Adrenal gland (tissue), 9 donors: ENCODE measurements at regions not wholly inside any gene's neighbourhood (a gene's known extent, or its start where the extent isn't known, plus 50 kb on each side); places are given as distances from the start of the nearest gene placed in this dataset.

ENCODE experiments used
- DNase-seq, 7 donors: peaks; one replicate each; pipeline ENCODE4 v3.0.0-alpha.2; 2019 to 2020
- H3K27ac ChIP-seq, 5 donors: fragments of 200-600 bp; sonication (generic) in 4 of 5; 1 replicate in 3 of 5; 2 replicates in 2 of 5; pipeline versions ENCODE4 v1.5.1 to v1.8.0; 2016 to 2020; ENCODE audit warnings: mild to moderate bottlenecking in 1 of 5
- H3K27me3 ChIP-seq: fragments of 200-600 bp; 2 replicates; pipeline ENCODE4 v1.8.0; 2021
- H3K36me3 ChIP-seq, 2 donors: fragments of 200-600 bp; replicated peaks in 1 of 2; 1 replicate in 1 of 2; 2 replicates in 1 of 2; pipeline versions ENCODE4 v1.5.1 to v1.8.0; 2018 to 2022
- H3K4me1 ChIP-seq, 2 donors: fragments of 200-600 bp; replicated peaks in 1 of 2; 1 replicate in 1 of 2; 2 replicates in 1 of 2; pipeline versions ENCODE4 v1.5.1 to v1.8.0; 2018 to 2021
- H3K4me3 ChIP-seq, 4 donors: fragments of 200-600 bp; sonication (generic) in 3 of 4; one replicate each; pipeline ENCODE4 v1.5.1; 2016 to 2018
- H3K9me3 ChIP-seq, 3 donors: fragments of 200-600 bp; sonication (generic) in 1 of 3; replicated peaks in 1 of 3; 1 replicate in 2 of 3; 2 replicates in 1 of 3; pipeline versions ENCODE4 v1.5.1 to v1.8.0; 2016 to 2021
- POLR2A ChIP-seq, 2 donors: fragments of 450-650 bp; IDR thresholded peaks; one replicate each; pipeline ENCODE4 v1.6.1; 2017; ENCODE audit warnings: antibody characterized with exemption in 2 of 2, mild to moderate bottlenecking in 2 of 2, moderate library complexity in 1 of 2
- WGBS, 4 donors: extraction: QIAGEN DNeasy Blood & Tissue Kit in 2 of 4; methylation state at CpG; one replicate each; pipeline versions ENCODE4 v1.1.5 to v1.1.7; 2013 to 2017; 5-methylcytosine and 5-hydroxymethylcytosine counted together
- intact Hi-C, 2 donors: fragments of 100-400 bp; cut with DNase I; formaldehyde crosslinking; loops; one replicate each; pipeline versions ENCODE4 v1.14.1 to v1.15.0; 2022 to 2023
- TF ChIP-seq, protein P1 (sequence below), 6 experiments: fragments of 450-650 bp in 4 of 6; fragments of 200-600 bp in 2 of 6; sonication (generic) in 1 of 6; IDR thresholded peaks; 1 replicate in 5 of 6; 2 replicates in 1 of 6; pipeline versions ENCODE4 v1.5.1 to v1.8.0; 2016 to 2021; ENCODE audit warnings: antibody characterized with exemption in 6 of 6, mild to moderate bottlenecking in 2 of 6, moderate library complexity in 1 of 6
- donor health status: healthy with polysubstance abuse.
- donor health status: Bipolar disorder and iron deficiency.
- donor health status: DM: yes; HTN: yes; CAD: no.
- donor health status: DM: no; HTN: no; CAD: no.
- donor health status: DM: no; HTN: no; CAD: no.

DNA sequence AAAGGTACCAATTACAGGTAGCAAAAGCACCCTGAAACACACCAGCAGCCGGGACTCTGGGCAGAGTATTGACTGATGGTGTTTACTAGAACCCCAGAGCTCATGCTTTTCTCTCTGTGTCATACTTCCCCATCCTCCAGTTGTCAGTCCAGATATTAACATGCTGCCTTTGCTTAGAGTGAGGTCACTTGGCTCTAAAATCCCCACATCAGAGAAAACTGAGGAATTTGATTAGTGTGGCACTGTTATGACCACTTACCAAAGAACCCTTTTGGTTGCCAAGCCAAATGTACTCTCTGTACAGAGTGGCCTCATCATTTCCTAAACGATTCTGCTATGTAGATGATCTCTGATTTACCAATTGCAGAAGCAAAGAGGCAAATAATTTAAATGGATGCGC is 80.4 kb downstream of the ABCC12 start:
- WGBS, 4 donors = 64 to 90% (median 79%) methylated on average over 2 to 3 of the region's 3 CpGs
- intact Hi-C loops = no loop called here
- Histone ChIP-seq H3K27ac (no peak overlapping the region), H3K27me3 (no peaks in the 10 kb centered on the region), H3K4me1 (no peaks in the 10 kb centered on the region), H3K36me3 (no peaks in the 10 kb centered on the region), H3K9me3 (no peaks in the 10 kb centered on the region), H3K4me3 (no peak overlapping the region)
- DNase-seq = no peak
- TF ChIP-seq, protein P1, sequence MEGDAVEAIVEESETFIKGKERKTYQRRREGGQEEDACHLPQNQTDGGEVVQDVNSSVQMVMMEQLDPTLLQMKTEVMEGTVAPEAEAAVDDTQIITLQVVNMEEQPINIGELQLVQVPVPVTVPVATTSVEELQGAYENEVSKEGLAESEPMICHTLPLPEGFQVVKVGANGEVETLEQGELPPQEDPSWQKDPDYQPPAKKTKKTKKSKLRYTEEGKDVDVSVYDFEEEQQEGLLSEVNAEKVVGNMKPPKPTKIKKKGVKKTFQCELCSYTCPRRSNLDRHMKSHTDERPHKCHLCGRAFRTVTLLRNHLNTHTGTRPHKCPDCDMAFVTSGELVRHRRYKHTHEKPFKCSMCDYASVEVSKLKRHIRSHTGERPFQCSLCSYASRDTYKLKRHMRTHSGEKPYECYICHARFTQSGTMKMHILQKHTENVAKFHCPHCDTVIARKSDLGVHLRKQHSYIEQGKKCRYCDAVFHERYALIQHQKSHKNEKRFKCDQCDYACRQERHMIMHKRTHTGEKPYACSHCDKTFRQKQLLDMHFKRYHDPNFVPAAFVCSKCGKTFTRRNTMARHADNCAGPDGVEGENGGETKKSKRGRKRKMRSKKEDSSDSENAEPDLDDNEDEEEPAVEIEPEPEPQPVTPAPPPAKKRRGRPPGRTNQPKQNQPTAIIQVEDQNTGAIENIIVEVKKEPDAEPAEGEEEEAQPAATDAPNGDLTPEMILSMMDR (IDR thresholded peaks at IDR 0.05) = no peak

DNA sequence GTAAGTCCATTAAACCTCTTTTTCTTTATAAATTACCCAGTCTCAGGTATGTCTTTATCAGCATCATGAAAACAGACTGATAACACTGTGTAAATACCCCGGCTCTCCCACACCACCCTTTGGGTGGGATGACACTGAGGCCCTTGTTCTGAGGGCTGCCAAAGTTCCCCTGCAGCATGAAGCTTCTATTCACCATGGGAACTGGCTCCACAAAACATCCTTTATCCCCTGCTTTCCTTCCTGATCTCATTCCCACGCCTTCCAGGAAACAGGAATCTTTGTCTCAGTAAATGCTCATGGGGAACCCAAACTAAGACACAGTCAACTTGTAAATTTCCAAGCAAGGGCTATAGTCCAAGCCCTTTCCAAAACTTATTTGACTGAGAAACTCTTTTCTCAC is 88.4 kb downstream of the ABCC12 start:
- TF ChIP-seq, protein P1 (IDR thresholded peaks at IDR 0.05) = no peak
- TF ChIP-seq POLR2A (IDR thresholded peaks at IDR 0.05) = no peak
- Histone ChIP-seq H3K4me3 (no peak overlapping the region), H3K27me3 (no peaks in the 10 kb centered on the region), H3K9me3 (no peaks in the 10 kb centered on the region), H3K4me1 (no peaks in the 10 kb centered on the region), H3K27ac (no peak overlapping the region), H3K36me3 (no peaks in the 10 kb centered on the region)
- no peak for DNase-seq
- WGBS, 4 donors = 69 to 89% (median 74%) methylated on average over 2 of the region's 2 CpGs
- intact Hi-C loops = no loop called here

DNA sequence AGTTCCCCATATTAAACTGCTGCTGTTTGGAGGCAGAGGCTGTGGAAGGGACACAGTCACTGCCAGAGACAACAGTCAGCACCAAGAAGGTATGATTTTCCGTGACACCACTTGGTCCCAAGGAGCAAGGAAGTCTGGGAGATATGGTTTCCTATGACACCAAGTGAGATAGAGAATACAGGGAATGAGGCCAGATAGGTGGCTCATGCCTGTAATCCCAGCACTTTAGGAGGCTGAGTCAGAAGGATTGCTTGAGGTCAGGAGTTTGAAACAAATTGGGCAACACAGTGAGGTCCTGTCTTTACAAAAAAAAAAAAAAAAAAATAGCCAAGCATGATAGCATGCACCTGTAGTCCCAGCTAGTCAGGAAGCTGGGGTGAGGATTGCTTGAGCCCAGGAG is 90.8 kb downstream of the ABCC12 start:
- 83 to 100% (median 88%) methylated on average over 1 of the region's 1 CpG for WGBS, 4 donors
- TF ChIP-seq POLR2A (IDR thresholded peaks at IDR 0.05) = no peak
- TF ChIP-seq, protein P1 (IDR thresholded peaks at IDR 0.05) = no peak
- intact Hi-C loops = no loop called here

DNA sequence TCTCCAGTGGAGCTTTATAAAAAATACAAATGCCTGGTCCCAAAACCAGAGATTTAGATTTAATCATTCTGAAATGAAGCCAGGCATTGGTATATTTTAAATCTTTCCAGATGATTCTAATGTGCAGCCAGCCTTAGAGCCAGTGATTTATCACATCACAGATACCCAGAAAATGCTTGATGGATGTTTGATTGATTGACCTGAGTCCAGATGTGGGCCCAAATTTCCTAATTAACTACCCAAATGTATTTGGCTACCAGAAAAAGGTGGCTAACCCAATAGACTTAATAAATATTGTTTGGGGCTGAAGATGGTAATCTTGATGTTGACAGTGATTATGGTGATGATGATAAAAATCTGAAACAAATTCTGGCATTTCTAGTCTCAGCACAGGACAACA is 93.1 kb downstream of the ABCC12 start:
- H3K27ac ChIP-seq = no peak overlapping the region
- TF ChIP-seq, protein P1 (IDR thresholded peaks at IDR 0.05) = no peak
- DNase-seq = no peak
- H3K36me3 ChIP-seq = no peaks in the 10 kb centered on the region
- H3K9me3 ChIP-seq = no peaks in the 10 kb centered on the region
- intact Hi-C loops = no loop called here
- H3K4me3 ChIP-seq = no peak overlapping the region
- H3K27me3 ChIP-seq = no peaks in the 10 kb centered on the region
- no peaks in the 10 kb centered on the region for H3K4me1 ChIP-seq

More for the DNA sequence above, 90.8 kb downstream of the ABCC12 start:
- no peaks in the 10 kb centered on the region for H3K9me3 ChIP-seq
- H3K27ac ChIP-seq = no peak overlapping the region
- no peaks in the 10 kb centered on the region for H3K36me3 ChIP-seq
- no peaks in the 10 kb centered on the region for H3K27me3 ChIP-seq
- DNase-seq = no peak
- no peak overlapping the region for H3K4me3 ChIP-seq
- H3K4me1 ChIP-seq = no peaks in the 10 kb centered on the region
